Right forelimb (tissue), 1 donor: ENCODE measurements at regions not wholly inside any gene's neighbourhood (a gene's known extent, or its start where the extent isn't known, plus 50 kb on each side); places are given as distances from the start of the nearest gene placed in this dataset.
"Not testable (repeated sequence)": the region's sequence is repeated elsewhere in the genome, so short reads cannot be mapped to it uniquely, and the experiment has no call there.

Experiments used
- DNase-seq: peaks from one replicate; pipeline ENCODE4 v3.0.0-alpha.2; 2018

- no peak for DNase-seq
These were observed 201.8 kb upstream of the BRINP3 start for GRCh38 chr1:190679454-190679853.

GRCh38 chr1:190679983-190680382, 202.3 kb upstream of the BRINP3 start:
- no peak for DNase-seq

GRCh38 chr1:190685676-190686075, 208.0 kb upstream of the BRINP3 start:
- DNase-seq, result no peak

GRCh38 chr1:190688096-190688495, 210.4 kb upstream of the BRINP3 start:
- no peak for DNase-seq

GRCh38 chr1:190698488-190698887, 220.8 kb upstream of the BRINP3 start:
- not testable (repeated sequence) for DNase-seq

- no peak for DNase-seq
These were observed 221.5 kb upstream of the BRINP3 start for GRCh38 chr1:190699165-190699564.

GRCh38 chr1:190708418-190709057, 230.9 kb upstream of the BRINP3 start:
- no peak for DNase-seq

- DNase-seq, result no peak
These were observed 233.4 kb upstream of the BRINP3 start for GRCh38 chr1:190711069-190711468.

GRCh38 chr1:190717055-190717454, 239.4 kb upstream of the BRINP3 start:
- no peak for DNase-seq

- DNase-seq, result no peak
These were observed 259.4 kb upstream of the BRINP3 start for GRCh38 chr1:190736971-190737590.

- DNase-seq, result no peak
These were observed 260.7 kb upstream of the BRINP3 start for GRCh38 chr1:190738317-190738716.

GRCh38 chr1:190739926-190740325, 262.3 kb upstream of the BRINP3 start:
- DNase-seq, result no peak

GRCh38 chr1:190747704-190748103, 270.0 kb upstream of the BRINP3 start:
- DNase-seq, result no peak

GRCh38 chr1:190752131-190752530, 274.5 kb upstream of the BRINP3 start:
- DNase-seq, result no peak

- no peak for DNase-seq
These were observed 277.0 kb upstream of the BRINP3 start for GRCh38 chr1:190754666-190755065.

- no peak for DNase-seq
These were observed 282.1 kb upstream of the BRINP3 start for GRCh38 chr1:190759807-190760206.

- DNase-seq, result no peak
These were observed 284.7 kb upstream of the BRINP3 start for GRCh38 chr1:190762325-190762724.

- no peak for DNase-seq
These were observed 315.2 kb upstream of the BRINP3 start for GRCh38 chr1:190792873-190793272.

- DNase-seq, result no peak
These were observed 330.0 kb upstream of the BRINP3 start for GRCh38 chr1:190807629-190808028.

- DNase-seq, result no peak
These were observed 330.4 kb upstream of the BRINP3 start for GRCh38 chr1:190808035-190808434.

- no peak for DNase-seq
These were observed 331.6 kb upstream of the BRINP3 start for GRCh38 chr1:190809312-190809711.

GRCh38 chr1:190812996-190813395, 335.3 kb upstream of the BRINP3 start:
- no peak for DNase-seq

- no peak for DNase-seq
These were observed 354.8 kb upstream of the BRINP3 start for GRCh38 chr1:190832511-190832910.

- DNase-seq, result no peak
These were observed 358.0 kb upstream of the BRINP3 start for GRCh38 chr1:190835658-190836057.

GRCh38 chr1:190837200-190837599, 359.5 kb upstream of the BRINP3 start:
- not testable (repeated sequence) for DNase-seq
